ENCODE measurements at regions not wholly inside any gene's neighbourhood (a gene's known extent, or its start where the extent isn't known, plus 50 kb on each side); places are given as distances from the start of the nearest gene placed in this dataset.

DNA sequence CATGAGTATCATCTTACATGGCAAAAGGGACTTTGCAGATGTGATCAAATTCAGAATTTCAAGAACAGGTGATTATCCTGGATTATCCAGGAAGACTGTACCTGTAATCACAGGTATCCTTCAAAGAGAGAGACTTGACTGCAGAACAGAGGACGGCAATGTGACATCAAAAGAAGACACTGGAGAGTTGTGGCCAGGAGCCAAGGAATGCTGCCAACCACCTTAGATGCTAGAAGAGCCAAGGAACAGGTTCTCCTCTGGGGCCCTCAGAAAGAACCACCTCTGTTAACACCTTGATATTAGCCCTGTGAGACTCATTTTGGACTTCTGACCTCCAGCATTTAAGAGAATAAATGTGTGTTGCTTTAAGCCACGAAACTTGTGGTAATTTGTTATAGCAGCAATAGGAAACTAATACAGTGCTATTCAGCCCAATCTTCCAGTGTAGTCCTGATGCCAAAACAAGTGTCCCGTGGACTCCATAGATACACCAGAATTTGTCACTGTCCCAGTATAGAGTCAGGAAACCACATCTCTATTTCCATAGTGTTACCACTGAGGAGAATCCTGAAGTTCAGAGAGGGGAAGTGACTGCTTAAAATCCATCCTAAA, 330.6 kb upstream of the TLE3 start:
- no peak for DNase-seq

DNA sequence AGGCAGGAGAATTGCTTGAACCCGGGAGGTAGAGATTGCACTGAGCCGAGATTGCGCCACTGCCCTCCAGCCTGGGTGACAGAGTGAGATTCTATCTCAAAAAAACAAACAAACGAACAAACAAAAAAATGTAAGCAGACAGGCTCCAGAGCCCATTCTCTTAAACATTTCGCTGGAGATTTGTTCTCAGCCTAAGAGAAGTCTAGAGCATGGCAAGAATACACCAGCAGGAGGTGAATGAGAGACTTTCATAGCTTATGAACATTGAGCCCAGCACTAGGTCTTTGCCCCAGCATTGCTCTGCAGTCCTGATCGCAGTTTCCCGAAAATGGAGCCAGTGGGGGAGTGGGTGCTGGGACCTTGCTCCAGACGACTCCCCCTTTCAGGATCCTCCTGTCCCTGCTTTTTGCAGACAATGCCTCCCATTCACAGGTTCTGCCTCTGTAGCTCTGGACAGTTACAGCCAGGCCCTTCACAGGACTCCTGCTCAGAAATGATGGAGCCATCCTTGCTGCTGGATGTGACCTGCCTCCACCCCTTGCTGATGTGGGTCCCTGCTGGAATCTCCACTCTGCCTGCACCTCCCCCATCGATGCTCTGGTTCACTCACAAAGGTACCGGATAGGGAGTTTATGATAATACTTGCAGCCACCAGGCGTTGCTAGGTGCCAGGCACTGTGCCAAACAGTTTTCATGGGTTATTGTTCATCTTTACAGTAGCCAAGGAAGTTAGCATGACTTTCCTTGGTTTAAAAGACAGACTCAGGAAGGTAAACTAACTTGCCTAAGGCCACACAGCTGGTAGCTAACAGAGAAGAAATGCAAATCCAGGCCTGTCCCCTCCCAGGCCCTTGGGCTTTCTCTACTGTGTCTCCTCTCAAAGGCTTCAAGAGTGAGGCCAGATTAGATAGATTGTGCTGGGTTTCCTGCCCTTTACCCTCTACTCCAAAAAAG, 329.7 kb upstream of the TLE3 start:
- DNase-seq, result no peak

DNA sequence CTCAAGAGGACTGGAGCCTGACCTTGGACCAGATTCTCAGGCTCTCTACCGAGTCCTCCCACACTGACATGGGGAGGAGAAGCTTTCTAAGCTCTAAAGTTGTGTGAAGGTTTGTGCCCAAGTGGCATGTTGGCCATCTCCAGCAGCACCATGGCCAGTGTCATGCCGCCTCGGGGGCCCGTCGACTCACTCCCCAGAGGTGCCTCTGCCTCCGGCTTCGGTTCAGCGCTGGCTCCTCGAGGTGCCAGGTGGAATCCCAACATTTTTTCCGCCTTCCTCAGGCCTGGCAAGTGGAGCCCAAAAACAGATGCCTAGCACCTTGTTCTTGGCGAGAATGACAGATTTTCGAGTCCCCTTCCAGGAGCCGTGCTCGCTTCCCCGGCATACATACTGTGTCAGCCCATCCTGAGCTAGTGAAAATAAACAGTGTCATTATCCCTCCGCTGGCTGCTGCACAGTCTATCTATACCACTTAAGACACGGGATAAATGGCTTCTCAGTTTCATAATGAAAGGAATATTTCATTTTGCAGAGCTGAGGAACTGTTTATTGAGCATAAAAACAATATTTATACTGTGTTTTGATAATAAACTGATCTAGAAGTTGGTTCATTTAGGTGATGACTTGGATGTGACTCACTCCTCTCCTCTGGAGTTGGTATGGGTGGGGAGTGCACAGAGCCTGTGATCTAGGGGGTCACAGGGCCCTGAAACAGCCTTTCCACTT, 328.5 kb upstream of the TLE3 start:
- no peak for DNase-seq

DNA sequence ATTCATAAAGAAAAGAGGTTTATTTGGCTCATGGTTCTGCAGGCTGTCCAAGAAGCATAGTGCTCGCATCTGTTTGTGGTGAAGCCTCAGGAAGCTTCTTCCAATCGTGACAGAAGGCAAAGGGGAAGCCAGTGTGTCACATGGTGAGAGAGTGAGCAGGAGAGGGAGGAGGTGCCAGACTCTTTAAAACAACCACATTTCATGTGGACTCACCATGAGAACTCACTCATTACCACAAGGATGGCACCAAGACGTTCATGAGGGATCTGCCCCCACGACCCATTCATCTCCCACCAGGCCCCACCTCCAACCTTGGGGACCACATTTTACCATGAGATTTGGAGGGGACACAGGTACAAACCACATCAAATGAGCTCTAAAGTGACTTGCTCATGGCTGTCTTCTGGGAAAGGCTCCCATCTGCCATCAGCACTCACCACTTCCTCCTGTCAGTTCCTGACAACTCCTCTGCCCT, 327.3 kb upstream of the TLE3 start:
- no peak for DNase-seq

- no peak for DNase-seq
Observed at GRCh38 chr15:70423267-70423666, 325.6 kb upstream of the TLE3 start.

DNA sequence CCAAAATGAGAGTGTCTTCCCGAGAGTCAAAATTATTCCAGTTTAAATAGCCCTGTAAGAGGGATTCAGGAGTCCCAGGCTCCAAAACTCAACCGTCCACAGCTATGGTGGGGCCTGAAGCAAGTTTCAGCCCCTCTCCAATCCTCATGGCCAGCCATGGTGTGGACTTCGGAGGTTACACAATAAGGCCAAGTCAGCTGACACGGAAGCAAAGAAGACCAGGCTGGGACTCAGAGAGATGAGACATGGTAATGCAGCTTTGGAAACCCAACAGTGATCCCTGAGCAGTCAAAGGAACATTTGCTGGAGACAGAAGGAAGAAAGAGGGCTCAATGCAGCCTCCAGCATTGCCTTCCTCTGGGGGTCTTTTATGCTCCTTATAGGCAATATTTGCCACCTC, 324.6 kb upstream of the TLE3 start:
- no peak for DNase-seq

- DNase-seq, result peak; percentile 38 to 42
Observed at GRCh38 chr15:70420948-70421482, 323.3 kb upstream of the TLE3 start.

- no peak for DNase-seq
Observed at GRCh38 chr15:70420086-70420947, 322.6 kb upstream of the TLE3 start.

GRCh38 chr15:70418943-70419342, 321.2 kb upstream of the TLE3 start:
- no peak for DNase-seq

GRCh38 chr15:70417535-70417934, 319.8 kb upstream of the TLE3 start:
- no peak for DNase-seq

DNA sequence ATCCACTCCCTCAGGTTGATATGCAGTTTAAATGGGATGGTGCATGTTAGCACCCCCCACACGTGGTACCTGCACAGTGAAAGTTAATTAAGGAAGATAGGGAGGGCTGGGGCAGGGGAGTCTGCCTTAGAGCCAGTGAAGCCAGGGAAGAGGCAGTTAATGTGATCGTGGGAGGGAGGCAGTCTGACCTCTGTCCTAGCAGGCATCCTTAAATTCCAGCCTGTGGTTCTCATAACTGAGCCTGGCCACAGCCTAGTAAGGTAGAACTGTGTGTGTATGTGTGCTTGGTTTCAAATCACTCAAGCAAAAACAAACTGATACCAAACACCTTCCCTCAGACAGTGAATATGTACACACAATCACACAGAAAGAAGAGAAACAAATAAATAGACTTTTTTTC, 319.1 kb upstream of the TLE3 start:
- no peak for DNase-seq

DNA sequence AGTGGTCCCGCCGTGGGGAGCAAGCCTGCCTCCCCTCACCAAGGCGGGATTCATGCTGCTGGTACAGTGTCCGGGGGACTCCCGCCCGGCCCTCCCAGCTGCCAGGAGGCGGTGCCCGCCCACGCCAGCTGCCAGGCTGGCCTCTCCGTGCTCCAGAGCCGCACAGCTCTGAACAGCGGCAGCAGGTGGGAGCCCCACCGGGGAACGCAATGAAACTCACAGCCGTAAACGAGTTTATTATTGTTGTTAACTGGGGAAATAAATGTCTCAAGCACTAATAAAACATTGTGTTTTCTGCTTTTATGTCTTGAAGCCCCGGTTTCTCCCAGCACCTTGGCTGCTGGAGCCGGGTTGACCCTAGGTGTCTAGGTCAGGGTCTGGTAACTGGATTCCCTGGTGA, 317.7 kb upstream of the TLE3 start:
- DNase-seq, result no peak

- no peak for DNase-seq
Observed at GRCh38 chr15:70414626-70415025, 316.9 kb upstream of the TLE3 start.

GRCh38 chr15:70412794-70413193, 315.1 kb upstream of the TLE3 start:
- no peak for DNase-seq

DNA sequence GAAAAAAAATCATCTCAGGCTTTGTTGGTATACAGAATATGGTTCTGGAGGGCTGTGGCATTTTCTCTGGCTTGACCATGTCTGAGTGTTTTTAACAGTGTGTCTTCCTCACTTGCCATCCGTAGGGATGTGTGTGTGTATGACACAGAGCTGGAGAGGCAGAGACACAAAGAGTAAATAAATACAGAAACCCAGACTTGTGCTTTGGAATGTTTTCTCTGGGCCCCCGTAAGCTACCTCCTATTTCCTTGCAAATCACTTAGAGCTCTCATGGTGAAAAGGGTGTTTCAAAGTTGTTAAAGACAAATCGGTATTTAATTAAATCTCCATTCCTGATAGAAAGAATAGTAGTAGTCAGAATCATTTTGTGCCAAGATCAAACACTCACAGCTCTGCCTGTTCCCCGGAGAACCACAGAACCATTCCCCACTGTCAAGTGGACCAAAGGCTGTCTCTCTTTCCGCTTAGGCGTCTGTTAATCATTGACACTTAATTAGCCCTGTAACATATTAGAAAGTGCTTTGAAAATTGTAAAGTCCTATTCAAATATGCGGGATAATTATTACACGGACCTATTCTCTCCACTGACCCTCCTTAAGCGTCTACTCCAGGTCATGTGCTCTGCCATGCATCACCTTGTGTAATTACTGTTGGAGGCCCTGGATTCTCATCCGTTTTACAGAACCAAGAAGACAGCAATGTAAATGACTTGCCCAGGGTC, 313.6 kb upstream of the TLE3 start:
- peak; percentile 12 to 24 for DNase-seq

DNA sequence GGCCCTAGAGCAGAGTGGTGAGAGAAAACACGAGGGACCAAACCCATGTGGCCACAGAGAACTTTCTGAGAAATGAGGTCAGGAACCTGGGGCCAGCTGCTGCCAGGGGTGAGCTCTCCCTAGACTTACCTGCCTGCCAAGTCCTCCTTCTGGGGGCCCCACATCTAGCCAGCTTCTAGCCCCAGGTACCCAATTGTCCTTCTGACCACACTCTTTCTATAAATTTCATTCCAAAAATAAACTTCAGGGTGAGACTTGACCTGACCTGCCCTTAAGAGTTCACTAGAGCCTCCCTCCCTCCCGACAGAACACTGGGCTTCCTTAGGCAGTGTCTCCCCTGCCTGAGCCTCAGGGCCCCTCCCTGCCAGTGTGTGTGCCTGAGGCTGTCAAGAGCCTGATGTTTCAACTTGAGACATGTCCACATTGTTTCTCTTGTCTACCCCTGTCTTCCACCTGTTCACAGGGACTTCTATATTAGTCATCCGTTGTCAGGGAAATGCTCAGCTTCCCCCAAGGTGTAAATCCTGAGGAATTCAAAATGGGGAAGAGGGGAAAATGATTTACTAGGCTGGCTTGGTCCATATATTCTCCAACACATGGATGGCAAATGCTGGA, 312.8 kb upstream of the TLE3 start:
- no peak for DNase-seq

- DNase-seq, result no peak
Observed at GRCh38 chr15:70409388-70409787, 311.7 kb upstream of the TLE3 start.

DNA sequence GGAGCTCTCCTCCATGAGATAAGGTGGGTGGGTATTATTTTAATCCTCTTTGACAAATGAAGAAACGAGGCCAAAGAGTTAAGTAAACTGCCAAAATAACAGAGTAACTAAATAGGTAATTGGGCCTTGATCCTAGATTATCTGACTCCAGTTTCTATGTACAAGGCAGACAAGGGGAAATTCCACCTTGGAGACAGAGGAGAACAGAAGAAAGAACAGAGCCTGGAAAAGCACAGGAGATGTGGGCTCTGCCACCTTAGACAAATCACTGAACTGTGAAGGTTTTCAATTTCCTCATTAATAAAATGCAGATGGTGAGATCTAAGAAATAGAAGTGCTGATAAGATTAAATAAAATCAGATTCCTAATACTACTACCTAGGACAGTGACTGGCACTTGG, 310.2 kb upstream of the TLE3 start:
- no peak for DNase-seq

DNA sequence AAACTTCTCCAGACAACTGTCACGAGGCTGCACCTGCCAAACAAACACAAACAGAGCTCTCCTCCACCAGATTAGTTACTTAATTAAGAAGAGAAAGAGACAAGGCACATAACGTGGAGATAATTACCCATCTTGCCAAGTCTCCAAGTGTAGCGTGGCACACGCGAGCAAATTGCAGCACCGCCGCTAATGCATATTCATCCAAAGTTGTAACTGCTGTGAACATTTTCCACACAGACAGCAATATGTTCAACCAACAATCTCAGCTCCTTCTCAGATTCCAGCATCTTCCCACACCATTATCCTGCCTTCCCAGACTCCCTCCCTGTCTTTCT, 309.6 kb upstream of the TLE3 start:
- DNase-seq, result no peak

DNA sequence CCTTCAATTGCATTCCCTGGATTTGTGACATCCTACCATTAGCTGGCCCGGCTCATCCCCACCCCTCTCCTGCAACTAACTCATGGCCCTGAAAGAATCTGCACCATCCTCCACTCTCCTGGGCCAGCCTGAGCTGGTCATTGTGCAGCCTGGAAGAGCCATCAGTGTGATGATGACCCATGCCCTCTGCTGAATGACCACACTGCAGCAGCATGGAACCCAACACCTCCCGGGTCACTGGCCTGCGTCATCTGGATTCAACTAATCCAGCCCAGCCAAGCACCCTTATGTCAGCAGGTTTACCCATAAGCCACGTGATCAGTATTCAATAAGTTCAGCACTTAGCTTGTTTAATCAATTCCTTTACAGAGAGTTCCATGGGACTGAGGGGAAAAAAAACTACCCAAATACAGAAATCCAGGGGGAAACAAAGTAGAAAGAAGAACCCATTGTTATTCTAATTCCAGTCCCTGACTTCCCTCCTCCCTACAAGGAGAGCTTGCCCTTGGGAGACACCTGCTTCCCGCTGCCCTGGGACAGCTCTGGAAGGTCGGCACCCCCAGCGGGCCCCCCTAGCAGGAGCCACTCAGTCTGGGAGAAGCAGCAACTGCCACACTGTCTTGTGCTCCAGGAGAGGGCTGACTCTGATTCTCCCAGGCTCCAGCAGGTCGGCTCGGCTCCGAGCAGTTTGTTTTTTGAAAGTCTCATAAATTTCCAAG, 309.1 kb upstream of the TLE3 start:
- no peak for DNase-seq
